IMR-90 (cell line): ENCODE measurements at regions not wholly inside any gene's neighbourhood (a gene's known extent, or its start where the extent isn't known, plus 50 kb on each side); places are given as distances from the start of the nearest gene placed in this dataset.

Experiments used
- ATAC-seq: fragments of 200-7000 bp; cut with Tn5 transposase; 2 replicates; pipeline ENCODE4 v1.9.1; 2020; ENCODE audit warnings: low read depth, mild to moderate bottlenecking, moderate library complexity
- BruUV-seq: library from RNA; stranded (reverse); fragments of 400-500 nt; replicated peaks from 2 replicates; lab custom pipeline; 2021; lab: Mats Ljungman, UMichigan
- CTCF ChIA-PET: fragments of 300-600 bp; formaldehyde crosslinking; extraction: SDS; loops from one replicate; lab custom pipeline; 2021; ENCODE audit warnings: antibody characterized with exemption; lab: Yijun Ruan, JAX
- POLR2A ChIA-PET: fragments of 300-600 bp; sonication (Branson Sonifier 250); formaldehyde crosslinking; loops from one replicate; lab custom pipeline; 2022; ENCODE audit warnings: antibody characterized with exemption; ENCODE audit not compliant: unreplicated experiment; lab: Charles Lee
- DNase-seq: peaks from one replicate; pipeline ENCODE4 v3.0.0; 2013
- H2AFZ ChIP-seq: replicated peaks from 2 replicates; pipeline ENCODE3; 2013; ENCODE audit warnings: low read length, mild to moderate bottlenecking; ENCODE audit not compliant: poor library complexity
- H2AK5ac ChIP-seq: 2 replicates; pipeline ENCODE4 v1.6.1; 2013; ENCODE audit warnings: low read depth, low read length, inconsistent platforms
- H2AK9ac ChIP-seq: replicated peaks from 2 replicates; pipeline ENCODE3; 2013; ENCODE audit warnings: mild to moderate bottlenecking, low read depth, low read length, moderate library complexity; ENCODE audit not compliant: poor library complexity
- H2BK120ac ChIP-seq: 2 replicates; pipeline ENCODE4 v1.6.1; 2013; ENCODE audit warnings: low read depth, low read length, inconsistent platforms
- H2BK15ac ChIP-seq: 3 replicates; pipeline ENCODE4 v1.6.1; 2013; ENCODE audit warnings: low read depth, low read length, inconsistent platforms
- H2BK20ac ChIP-seq: 2 replicates; pipeline ENCODE4 v1.6.1; 2013; ENCODE audit warnings: low read depth, mild to moderate bottlenecking, inconsistent platforms, low read length, moderate library complexity
- H2BK5ac ChIP-seq: 2 replicates; pipeline ENCODE4 v1.6.1; 2013; ENCODE audit warnings: mild to moderate bottlenecking, low read depth, low read length, inconsistent platforms; ENCODE audit not compliant: poor library complexity, severe bottlenecking
- H3K14ac ChIP-seq: replicated peaks from 2 replicates; pipeline ENCODE4 v1.6.1; 2013; ENCODE audit warnings: low read depth, low read length, inconsistent platforms
- H3K18ac ChIP-seq: 2 replicates; pipeline ENCODE4 v1.6.1; 2013; ENCODE audit warnings: low read depth, low read length, control low read depth
- H3K23ac ChIP-seq: 2 replicates; pipeline ENCODE4 v1.6.1; 2013; ENCODE audit warnings: low read depth, low read length, inconsistent platforms
- H3K27ac ChIP-seq: 2 replicates; pipeline ENCODE4 v1.5.1; 2013; ENCODE audit warnings: mild to moderate bottlenecking, control low read depth, low read length; ENCODE audit not compliant: insufficient read depth
- H3K27me3 ChIP-seq: 2 replicates; pipeline ENCODE4 v1.6.1; 2013; ENCODE audit warnings: low read length; ENCODE audit not compliant: control insufficient read depth, insufficient read depth
- H3K36me3 ChIP-seq: 2 replicates; pipeline ENCODE4 v1.6.1; 2013; ENCODE audit warnings: low read length, mixed read lengths; ENCODE audit not compliant: control insufficient read depth, insufficient read depth
- H3K4ac ChIP-seq: 2 replicates; pipeline ENCODE4 v1.6.1; 2013; ENCODE audit warnings: low read depth, low read length, inconsistent platforms
- H3K4me1 ChIP-seq: 2 replicates; pipeline ENCODE4 v1.6.1; 2013; ENCODE audit warnings: low read length, mixed read lengths; ENCODE audit not compliant: control insufficient read depth, insufficient read depth
- H3K4me2 ChIP-seq: 2 replicates; pipeline ENCODE4 v1.6.1; 2013; ENCODE audit warnings: low read depth, mild to moderate bottlenecking, control low read depth, low read length, moderate library complexity
- H3K4me3 ChIP-seq: 2 replicates; pipeline ENCODE4 v1.5.1; 2013; ENCODE audit warnings: low read depth, mild to moderate bottlenecking, control low read depth, low read length, moderate library complexity; ENCODE audit not compliant: insufficient read depth
- H3K56ac ChIP-seq: 2 replicates; pipeline ENCODE4 v1.6.1; 2013; ENCODE audit warnings: low read length, inconsistent platforms; ENCODE audit not compliant: insufficient read depth; ENCODE audit errors: extremely low read depth
- H3K79me1 ChIP-seq, 2 experiments: 2 replicates each; pipeline ENCODE4 v1.6.1; 2013; ENCODE audit warnings: low read length in 2 of 2, inconsistent platforms in 1 of 2, low read depth in 1 of 2
- H3K9ac ChIP-seq: 2 replicates; pipeline ENCODE4 v1.6.1; 2013; ENCODE audit warnings: low read depth, low read length, control low read depth
- H3K9me1 ChIP-seq: 2 replicates; pipeline ENCODE4 v1.6.1; 2013; ENCODE audit warnings: low read length, inconsistent platforms; ENCODE audit not compliant: insufficient read depth
- H3K9me3 ChIP-seq: 2 replicates; pipeline ENCODE4 v1.6.1; 2013; ENCODE audit warnings: low read length; ENCODE audit not compliant: control insufficient read depth, insufficient read depth
- H4K20me1 ChIP-seq: 2 replicates; pipeline ENCODE4 v1.6.1; 2013; ENCODE audit warnings: low read length, inconsistent platforms; ENCODE audit not compliant: insufficient read depth
- H4K5ac ChIP-seq: 2 replicates; pipeline ENCODE4 v1.6.1; 2013; ENCODE audit warnings: mild to moderate bottlenecking, low read depth, low read length, control low read depth
- H4K8ac ChIP-seq, 2 experiments: 2 replicates each; pipeline ENCODE4 v1.6.1; 2013; ENCODE audit warnings: low read depth in 2 of 2, low read length in 2 of 2, control low read depth in 1 of 2, inconsistent platforms in 1 of 2
- H4K91ac ChIP-seq: 2 replicates; pipeline ENCODE4 v1.6.1; 2013; ENCODE audit warnings: low read depth, low read length, inconsistent platforms; ENCODE audit not compliant: insufficient read depth
- BHLHE40 ChIP-seq: fragments of 150-350 bp; IDR thresholded peaks from 2 replicates; pipeline ENCODE4 v1.6.1; 2016; ENCODE audit warnings: mild to moderate bottlenecking, low read depth, low read length
- CEBPB ChIP-seq: IDR thresholded peaks from 2 replicates; pipeline ENCODE4 v1.6.1; 2012; ENCODE audit warnings: low read depth, low read length, improper control_type of control experiment
- CHD1 ChIP-seq: IDR thresholded peaks from 2 replicates; pipeline ENCODE4 v1.6.1; 2012; ENCODE audit warnings: low read depth, low read length, improper control_type of control experiment
- FOS ChIP-seq: fragments of 150-350 bp; IDR thresholded peaks from 2 replicates; pipeline ENCODE4 v1.6.1; 2016; ENCODE audit warnings: low read depth, low read length
- MAZ ChIP-seq: IDR thresholded peaks from 2 replicates; pipeline ENCODE4 v1.6.1; 2012; ENCODE audit warnings: low read depth, mild to moderate bottlenecking, low read length, improper control_type of control experiment, moderate library complexity, borderline replicate concordance
- MXI1 ChIP-seq: IDR thresholded peaks from 2 replicates; pipeline ENCODE4 v1.6.1; 2012; ENCODE audit warnings: low read depth, mild to moderate bottlenecking, low read length, moderate library complexity, borderline replicate concordance
- NFE2L2 ChIP-seq: fragments of 150-350 bp; IDR thresholded peaks from 2 replicates; pipeline ENCODE4 v1.6.1; 2016; ENCODE audit warnings: low read depth, mild to moderate bottlenecking, low read length
- POLR2A ChIP-seq: IDR thresholded peaks from 2 replicates; pipeline ENCODE4 v1.6.1; 2012; ENCODE audit warnings: mild to moderate bottlenecking, low read depth, low read length
- RAD21 ChIP-seq: IDR thresholded peaks from 2 replicates; pipeline ENCODE4 v1.6.1; 2012; ENCODE audit warnings: low read length, improper control_type of control experiment
- RCOR1 ChIP-seq: IDR thresholded peaks from 2 replicates; pipeline ENCODE4 v1.6.1; 2012; ENCODE audit warnings: mild to moderate bottlenecking, low read length, improper control_type of control experiment; ENCODE audit not compliant: insufficient replicate concordance
- RFX5 ChIP-seq: IDR thresholded peaks from 2 replicates; pipeline ENCODE4 v1.8.0; 2012; ENCODE audit warnings: low read depth, mild to moderate bottlenecking, low read length, moderate library complexity
- SMC3 ChIP-seq: fragments of 150-350 bp; IDR thresholded peaks from 2 replicates; pipeline ENCODE4 v1.6.1; 2016; ENCODE audit warnings: low read depth, mild to moderate bottlenecking, antibody characterized with exemption, low read length, moderate library complexity
- WGBS, 2 experiments: methylation state at CpG; one replicate each; pipeline versions ENCODE4 v1.1.5 to v1.1.7; 2013; ENCODE audit warnings: missing lambda C conversion rate in 2 of 2; ENCODE audit not compliant: insufficient read length in 1 of 2; ENCODE audit errors: extremely low coverage in 2 of 2; 5-methylcytosine and 5-hydroxymethylcytosine counted together
- dilution Hi-C: fragments of 300-500 bp; cut with HindIII; formaldehyde crosslinking; loops from one replicate; pipeline ENCODE4 v1.14.3; 2018; ENCODE audit warnings: low sequenced_read_pairs; ENCODE audit not compliant: unreplicated experiment
- in situ Hi-C: fragments of 300-500 bp; cut with MboI; formaldehyde crosslinking; loops from 3 replicates; pipeline ENCODE4 v1.14.3; 2019; ENCODE audit warnings: low sequenced_read_pairs, inconsistent platforms, mixed read lengths
- intact Hi-C: fragments of 100-400 bp; cut with micrococcal nuclease; formaldehyde crosslinking; loops from 2 replicates; pipeline ENCODE4 v1.10.0; 2022
- TF ChIP-seq, protein P1 (sequence below): conservative IDR thresholded peaks from 2 replicates; pipeline ENCODE4 v1.5.1; 2012; ENCODE audit warnings: mild to moderate bottlenecking, low read depth, low read length, improper control_type of control experiment
- TF ChIP-seq, protein P2 (sequence below): fragments of 150-350 bp; IDR thresholded peaks from 2 replicates; pipeline ENCODE4 v1.6.1; 2016; ENCODE audit warnings: low read depth, mild to moderate bottlenecking, low read length, moderate library complexity, borderline replicate concordance
- TF ChIP-seq, protein P3 (sequence below): fragments of 150-350 bp; IDR thresholded peaks from 2 replicates; pipeline ENCODE4 v1.6.1; 2017; ENCODE audit warnings: mild to moderate bottlenecking, antibody characterized with exemption, low read length, low read depth

DNA sequence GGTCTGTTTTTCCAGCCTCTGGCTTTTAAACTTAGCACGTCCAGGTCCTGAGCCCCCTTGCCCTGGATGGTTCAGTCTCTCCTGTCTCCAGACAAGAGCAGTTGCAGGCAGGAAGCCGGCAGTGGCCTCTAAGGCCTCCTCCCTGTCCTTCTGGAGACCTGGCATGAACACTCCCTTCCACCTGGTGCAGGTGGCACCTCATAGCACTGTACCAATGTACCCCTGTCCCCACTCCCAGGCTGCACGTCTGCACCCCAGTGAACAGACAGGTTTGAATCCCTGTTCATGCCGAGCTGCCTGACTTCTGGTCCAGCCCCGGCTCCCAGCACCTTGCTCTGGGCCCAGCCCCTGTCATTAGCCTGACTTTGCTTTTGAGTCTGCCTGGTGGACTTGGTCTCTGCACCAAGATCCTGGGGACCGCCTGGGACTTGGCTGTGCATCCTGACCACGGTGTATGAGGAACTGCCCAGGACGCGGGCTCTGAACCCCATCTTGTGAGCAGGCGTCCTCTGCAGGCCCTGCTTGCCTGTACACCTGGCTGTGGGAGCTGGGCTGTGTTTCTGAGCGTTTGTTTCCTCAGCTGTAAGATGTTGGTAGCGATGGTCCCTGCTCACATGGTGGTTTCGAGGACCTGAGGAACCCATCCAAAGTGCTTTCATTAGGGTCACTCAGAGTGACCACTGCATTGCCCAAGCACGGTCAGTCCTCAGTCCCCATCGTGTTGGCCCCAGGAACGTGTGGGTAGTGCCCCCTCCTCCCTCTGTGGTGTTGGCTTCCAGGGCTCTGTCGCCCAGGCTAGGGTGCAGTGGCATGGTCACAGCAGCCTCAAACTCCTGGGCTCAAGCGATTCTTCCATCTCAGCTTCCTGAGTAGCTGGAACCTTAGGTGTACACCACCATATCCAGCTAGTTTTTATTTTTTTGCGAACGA lies 75.0 kb upstream of the SHANK2 start:
- H3K27me3 ChIP-seq: peaks cover 15% of the 10 kb centered on the region
- no peaks in the 10 kb centered on the region for H3K36me3 ChIP-seq
- no peak overlapping the region for H3K4me3 ChIP-seq
- H4K5ac ChIP-seq: no peak overlapping the region
- H4K20me1 ChIP-seq: no peaks in the 10 kb centered on the region
- no peak overlapping the region for H2AK9ac ChIP-seq
- H2BK20ac ChIP-seq: no peak overlapping the region
- WGBS, 2 experiments: 72% methylated on average over 15 of the region's 20 CpGs; no CpG with 5 or more reads in 1 of the 2 experiments
- H3K79me1 ChIP-seq: no peaks in the 10 kb centered on the region
- dilution Hi-C loops (no loop called here), in situ Hi-C loops (no loop called here), intact Hi-C loops (no loop called here)
- no peak overlapping the region for H3K18ac ChIP-seq
- H4K8ac ChIP-seq: no peak overlapping the region
- no peak overlapping the region for H2BK15ac ChIP-seq
- ChIA-PET POLR2A (no interaction called here), CTCF (no interaction called here)
- no TSS peak for BruUV-seq
- no peaks in the 10 kb centered on the region for H3K9me1 ChIP-seq
- no peak overlapping the region for H3K56ac ChIP-seq
- ATAC-seq (no peak), DNase-seq (no peak)
- H3K4me1 ChIP-seq: no peaks in the 10 kb centered on the region
- H3K27ac ChIP-seq: no peak overlapping the region
- no peak overlapping the region for H3K4me2 ChIP-seq
- no peak overlapping the region for H2BK5ac ChIP-seq
- no peak overlapping the region for H3K14ac ChIP-seq
- no peak overlapping the region for H2AFZ ChIP-seq
- no peak overlapping the region for H3K9ac ChIP-seq
- H2AK5ac ChIP-seq: no peak overlapping the region
- no peak overlapping the region for H2BK120ac ChIP-seq
- H3K23ac ChIP-seq: no peak overlapping the region
- H3K9me3 ChIP-seq: no peaks in the 10 kb centered on the region; the same call in 1 of the 2 replicates
- H3K4ac ChIP-seq: no peak overlapping the region
- no peak overlapping the region for H4K91ac ChIP-seq
- TF ChIP-seq POLR2A (no peak), CHD1 (no peak), FOS (no peak), RCOR1 (no peak), NFE2L2 (no peak), MAZ (no peak), CEBPB (no peak), BHLHE40 (no peak), RFX5 (no peak), SMC3 (no peak), RAD21 (no peak), MXI1 (no peak)
- TF ChIP-seq, protein P1, sequence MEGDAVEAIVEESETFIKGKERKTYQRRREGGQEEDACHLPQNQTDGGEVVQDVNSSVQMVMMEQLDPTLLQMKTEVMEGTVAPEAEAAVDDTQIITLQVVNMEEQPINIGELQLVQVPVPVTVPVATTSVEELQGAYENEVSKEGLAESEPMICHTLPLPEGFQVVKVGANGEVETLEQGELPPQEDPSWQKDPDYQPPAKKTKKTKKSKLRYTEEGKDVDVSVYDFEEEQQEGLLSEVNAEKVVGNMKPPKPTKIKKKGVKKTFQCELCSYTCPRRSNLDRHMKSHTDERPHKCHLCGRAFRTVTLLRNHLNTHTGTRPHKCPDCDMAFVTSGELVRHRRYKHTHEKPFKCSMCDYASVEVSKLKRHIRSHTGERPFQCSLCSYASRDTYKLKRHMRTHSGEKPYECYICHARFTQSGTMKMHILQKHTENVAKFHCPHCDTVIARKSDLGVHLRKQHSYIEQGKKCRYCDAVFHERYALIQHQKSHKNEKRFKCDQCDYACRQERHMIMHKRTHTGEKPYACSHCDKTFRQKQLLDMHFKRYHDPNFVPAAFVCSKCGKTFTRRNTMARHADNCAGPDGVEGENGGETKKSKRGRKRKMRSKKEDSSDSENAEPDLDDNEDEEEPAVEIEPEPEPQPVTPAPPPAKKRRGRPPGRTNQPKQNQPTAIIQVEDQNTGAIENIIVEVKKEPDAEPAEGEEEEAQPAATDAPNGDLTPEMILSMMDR: no peak
- TF ChIP-seq, protein P2, sequence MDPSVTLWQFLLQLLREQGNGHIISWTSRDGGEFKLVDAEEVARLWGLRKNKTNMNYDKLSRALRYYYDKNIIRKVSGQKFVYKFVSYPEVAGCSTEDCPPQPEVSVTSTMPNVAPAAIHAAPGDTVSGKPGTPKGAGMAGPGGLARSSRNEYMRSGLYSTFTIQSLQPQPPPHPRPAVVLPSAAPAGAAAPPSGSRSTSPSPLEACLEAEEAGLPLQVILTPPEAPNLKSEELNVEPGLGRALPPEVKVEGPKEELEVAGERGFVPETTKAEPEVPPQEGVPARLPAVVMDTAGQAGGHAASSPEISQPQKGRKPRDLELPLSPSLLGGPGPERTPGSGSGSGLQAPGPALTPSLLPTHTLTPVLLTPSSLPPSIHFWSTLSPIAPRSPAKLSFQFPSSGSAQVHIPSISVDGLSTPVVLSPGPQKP: no peak
- TF ChIP-seq, protein P3, sequence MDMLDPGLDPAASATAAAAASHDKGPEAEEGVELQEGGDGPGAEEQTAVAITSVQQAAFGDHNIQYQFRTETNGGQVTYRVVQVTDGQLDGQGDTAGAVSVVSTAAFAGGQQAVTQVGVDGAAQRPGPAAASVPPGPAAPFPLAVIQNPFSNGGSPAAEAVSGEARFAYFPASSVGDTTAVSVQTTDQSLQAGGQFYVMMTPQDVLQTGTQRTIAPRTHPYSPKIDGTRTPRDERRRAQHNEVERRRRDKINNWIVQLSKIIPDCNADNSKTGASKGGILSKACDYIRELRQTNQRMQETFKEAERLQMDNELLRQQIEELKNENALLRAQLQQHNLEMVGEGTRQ: no peak
